NCI-H2029 (cell line): ENCODE measurements at regions not wholly inside any gene's neighbourhood (a gene's known extent, or its start where the extent isn't known, plus 50 kb on each side); places are given as distances from the start of the nearest gene placed in this dataset.
A peak's percentile ranks its signal among the peaks of the same experiment; 100 is the strongest.
"Not testable (repeated sequence)": the region's sequence is repeated elsewhere in the genome, so short reads cannot be mapped to it uniquely, and the experiment has no call there.

Experiments
- DNase-seq: peaks from one replicate; lab custom pipeline; 2025; lab: John Stamatoyannopoulos, UW

GRCh38 chr6:97915537-97915936 is 632.5 kb upstream of the MMS22L start:
- no peak for DNase-seq

DNA sequence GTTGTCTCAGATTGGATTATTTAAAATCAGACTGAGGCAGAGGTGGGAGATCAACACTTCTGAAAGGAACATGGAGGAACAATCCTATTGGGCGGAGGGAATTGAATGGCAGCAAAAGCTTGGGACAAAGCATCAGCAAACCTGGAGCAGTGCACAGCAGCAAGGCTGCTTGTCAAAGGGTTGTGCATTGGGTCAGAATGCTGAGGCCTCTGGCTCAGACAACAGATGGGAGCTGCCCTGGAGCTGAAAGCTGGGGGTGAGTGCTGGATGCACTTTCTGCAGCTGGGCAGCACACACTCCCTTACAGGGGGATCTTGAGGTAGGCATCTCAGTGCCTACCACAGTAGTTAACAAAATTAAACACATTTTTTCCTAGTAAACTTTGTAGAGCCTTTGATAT is 634.4 kb upstream of the MMS22L start:
- no peak for DNase-seq

DNA sequence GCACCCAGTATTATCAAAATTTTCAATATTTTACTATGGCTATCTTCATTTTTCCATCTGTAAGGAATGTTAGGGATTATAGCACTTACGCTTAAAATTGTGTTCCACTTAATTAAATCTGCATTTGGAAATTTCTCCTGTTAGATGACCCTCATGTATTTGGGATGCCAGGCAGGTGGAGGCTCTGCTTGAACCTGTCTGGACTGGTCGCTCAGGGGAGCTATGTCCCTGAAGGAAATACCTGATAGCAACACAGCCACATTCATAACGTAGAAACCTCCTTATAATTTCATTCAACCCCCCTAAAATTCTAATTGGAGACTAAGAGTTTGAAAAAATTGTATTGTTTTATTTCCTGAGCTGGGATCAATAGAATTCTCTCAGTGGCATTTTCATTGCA is 636.0 kb upstream of the MMS22L start:
- no peak for DNase-seq

DNA sequence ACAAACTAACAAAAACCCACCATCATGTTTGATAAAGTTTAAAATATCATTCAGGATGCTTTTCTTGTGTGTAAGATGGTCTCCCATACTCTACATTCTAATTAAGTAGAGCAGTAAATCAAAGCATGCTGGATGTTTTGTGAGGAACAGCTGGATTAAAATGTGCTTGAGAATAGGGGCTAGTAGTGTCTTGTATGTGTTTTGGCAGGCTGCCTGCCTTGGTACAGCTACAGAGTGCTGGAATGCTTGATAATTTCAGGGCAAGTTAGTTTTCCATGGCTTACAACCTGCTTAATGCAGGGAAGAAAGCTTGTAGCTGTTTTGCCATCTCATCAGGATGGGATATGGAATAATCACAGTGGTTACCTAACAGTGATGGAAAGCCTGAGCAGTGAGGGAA is 636.6 kb upstream of the MMS22L start:
- DNase-seq = no peak

DNA sequence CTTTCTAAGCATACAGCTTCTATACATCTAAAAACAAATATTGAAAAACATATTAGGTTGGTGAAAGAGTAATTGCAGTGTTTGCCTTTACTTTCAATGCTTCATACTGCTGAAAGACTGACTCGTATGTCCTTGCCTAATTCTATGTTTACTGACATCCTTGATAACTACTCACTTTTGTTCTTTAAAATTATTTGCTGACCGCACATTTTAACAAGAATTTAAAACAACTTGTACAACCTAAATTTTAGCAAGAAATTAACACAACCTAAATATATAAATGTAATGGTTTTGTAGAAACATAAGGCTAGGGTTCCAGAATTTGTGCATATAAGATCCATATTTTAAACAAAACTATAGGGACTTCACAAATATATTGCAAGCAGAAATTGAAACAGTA is 640.2 kb upstream of the MMS22L start:
- no peak for DNase-seq

GRCh38 chr6:97925504-97925903 is 642.5 kb upstream of the MMS22L start:
- DNase-seq = no peak

DNA sequence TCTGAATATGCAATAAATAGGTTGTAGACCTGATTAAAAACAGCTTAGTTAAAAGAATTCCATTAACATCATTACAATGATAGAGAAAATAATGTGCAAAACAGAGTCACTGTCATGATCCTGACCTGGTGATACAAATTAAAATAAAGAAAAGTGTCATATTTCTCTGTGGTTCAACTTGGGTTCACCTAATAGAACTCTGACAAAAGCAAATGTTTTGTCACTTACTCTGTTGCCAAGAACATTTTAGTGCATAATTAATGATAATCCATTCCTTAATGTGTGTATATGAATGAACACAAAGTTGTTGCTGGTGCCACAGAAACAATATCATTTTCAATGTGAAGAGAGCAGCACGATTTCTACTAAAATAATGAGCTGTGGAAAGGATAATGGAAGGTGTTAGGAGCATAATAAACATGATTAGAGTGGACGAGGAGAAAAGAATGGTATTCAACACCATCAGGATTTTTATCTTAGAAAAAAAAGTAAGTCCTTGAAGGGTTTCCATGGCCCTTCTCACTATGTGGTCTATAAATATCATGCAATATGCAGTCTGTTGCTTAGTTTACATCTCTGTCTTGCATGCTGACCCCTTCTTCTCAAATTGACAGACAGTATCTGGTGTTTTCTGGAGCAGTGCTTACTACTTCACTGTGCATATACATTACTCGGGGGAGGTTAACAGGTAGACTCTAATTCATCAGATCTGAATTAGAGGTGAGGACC is 656.6 kb upstream of the MMS22L start:
- no peak for DNase-seq

DNA sequence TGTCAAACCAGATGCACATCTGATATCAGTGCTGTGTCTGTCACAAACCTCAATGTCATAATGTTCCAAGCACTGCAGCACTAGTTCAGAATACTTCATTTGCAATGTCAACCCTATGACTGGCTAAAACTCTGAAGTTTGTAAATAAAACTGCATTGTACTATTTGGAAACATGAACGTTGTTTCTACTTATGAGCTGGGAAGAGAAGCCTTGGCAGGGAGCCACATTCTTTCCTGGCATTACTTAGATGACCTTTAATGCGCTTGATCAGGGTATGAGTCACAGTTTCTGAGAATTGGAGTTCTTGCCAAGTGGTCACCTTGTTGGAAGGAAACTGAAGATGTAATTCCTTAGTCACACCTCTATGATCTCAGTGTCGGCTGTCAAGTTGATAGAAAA is 664.8 kb upstream of the MMS22L start:
- DNase-seq = peak; percentile 26

- no peak for DNase-seq
Observed at GRCh38 chr6:97958134-97958533, 675.1 kb upstream of the MMS22L start.

DNA sequence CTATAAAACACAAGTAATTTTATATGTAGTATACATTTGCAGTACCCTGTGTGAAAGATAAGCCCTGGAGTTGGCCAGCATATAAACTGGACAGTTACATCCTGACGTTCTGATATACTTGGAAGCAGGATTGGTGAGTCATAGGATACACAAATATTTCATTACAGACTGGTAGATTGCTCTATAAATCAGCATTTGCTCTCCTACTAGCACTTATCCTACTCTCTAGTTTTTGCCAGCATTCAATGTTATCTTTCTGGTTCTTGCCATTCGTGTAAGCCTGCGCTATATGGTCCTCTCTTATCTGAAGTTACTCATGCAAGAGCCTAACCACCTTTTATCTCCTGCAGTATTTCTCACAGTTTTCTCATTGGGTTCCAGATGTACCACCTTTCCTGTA is 680.2 kb upstream of the MMS22L start:
- DNase-seq = no peak

- no peak for DNase-seq
Observed at GRCh38 chr6:97969065-97969464, 686.0 kb upstream of the MMS22L start.

- no peak for DNase-seq
Observed at GRCh38 chr6:97977084-97977483, 694.1 kb upstream of the MMS22L start.

DNA sequence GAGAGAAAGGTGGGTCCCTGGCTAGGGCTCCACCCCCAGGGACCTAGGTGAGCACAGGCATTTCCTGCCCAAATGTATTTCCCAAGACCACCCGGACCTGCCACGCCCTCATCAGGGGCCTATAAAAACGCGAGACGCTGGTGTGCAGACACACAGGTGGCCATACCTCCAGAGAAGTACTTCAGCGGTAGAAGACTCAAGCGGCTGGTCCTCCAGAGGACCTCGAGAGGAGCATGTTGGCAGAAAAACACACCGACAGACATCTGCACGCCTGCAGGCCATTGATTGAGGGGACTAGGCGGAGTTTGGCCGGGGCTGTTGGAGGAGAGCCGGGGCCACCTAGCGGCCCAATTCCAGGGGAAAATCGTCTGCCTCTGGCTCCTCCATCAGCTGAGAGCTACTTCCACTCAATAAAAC is 695.8 kb upstream of the MMS22L start:
- DNase-seq = peak; percentile 76

GRCh38 chr6:97979285-97979684 is 696.3 kb upstream of the MMS22L start:
- DNase-seq = not testable (repeated sequence)

DNA sequence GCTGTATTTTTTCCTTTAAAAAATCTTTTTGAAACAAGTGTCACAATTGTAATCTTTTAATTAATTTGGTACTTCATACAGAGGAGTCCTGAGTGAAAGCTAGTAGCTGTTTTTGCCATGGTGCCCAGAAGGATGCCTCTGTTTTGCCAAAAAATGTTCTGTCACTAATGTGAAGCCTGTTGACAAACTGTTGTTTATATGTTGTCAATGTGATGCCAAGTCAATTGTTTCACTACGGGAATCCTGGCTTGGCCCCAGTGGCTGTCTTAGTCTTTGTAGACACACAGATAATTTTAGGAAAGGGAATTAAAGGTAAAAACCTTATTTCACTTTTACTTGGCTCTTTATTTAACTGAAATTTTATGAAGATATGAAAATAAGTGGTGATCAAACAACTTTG is 706.4 kb upstream of the MMS22L start:
- DNase-seq = no peak

- no peak for DNase-seq
Observed at GRCh38 chr6:97995158-97995557, 712.1 kb upstream of the MMS22L start.

- no peak for DNase-seq
Observed at GRCh38 chr6:98002678-98003077, 719.7 kb upstream of the MMS22L start.

- peak; percentile 90 for DNase-seq
Observed at GRCh38 chr6:98014442-98015201, 731.6 kb upstream of the MMS22L start.

DNA sequence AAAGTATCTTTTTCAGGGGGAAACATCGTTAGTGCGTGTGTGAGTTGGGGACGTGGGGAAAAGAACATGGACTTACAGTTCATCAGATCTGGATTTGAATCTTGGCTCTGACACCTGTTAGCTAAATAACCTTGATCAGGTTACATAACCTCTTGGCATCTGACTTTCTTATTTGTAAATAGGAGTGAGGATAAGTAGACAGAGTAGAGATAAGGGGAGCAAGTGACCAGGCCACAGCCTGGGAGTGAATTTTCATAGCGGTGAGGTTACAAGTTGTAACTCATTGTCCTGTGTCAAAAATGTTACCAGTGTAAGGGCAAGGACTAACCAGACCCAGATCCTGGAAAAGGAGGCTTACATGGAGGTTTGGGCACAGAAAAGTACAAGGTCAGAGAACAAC is 733.5 kb upstream of the MMS22L start:
- DNase-seq = no peak

- DNase-seq = no peak
Observed at GRCh38 chr6:98020222-98020621, 737.2 kb upstream of the MMS22L start.

DNA sequence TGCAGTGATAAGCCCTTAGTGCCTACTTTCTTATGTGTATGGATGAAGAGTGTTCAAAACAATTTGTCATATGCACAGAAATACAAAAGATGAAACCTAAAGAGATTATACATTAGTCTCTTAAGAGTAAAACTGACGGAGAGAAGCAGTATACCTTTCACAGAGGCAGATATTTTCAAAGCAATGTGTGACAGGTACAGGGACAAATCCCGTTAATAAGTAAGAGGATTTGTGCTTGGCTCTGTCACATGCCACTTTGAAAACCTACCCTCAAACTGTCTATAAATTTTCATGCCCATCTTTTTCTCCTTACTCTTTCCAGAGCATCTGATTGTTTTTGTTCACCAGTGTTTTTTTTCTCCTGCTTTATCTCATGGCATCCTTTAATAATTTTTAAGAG is 741.3 kb upstream of the MMS22L start:
- no peak for DNase-seq

GRCh38 chr6:98027898-98028297 is 744.9 kb upstream of the MMS22L start:
- DNase-seq = no peak

GRCh38 chr6:98033617-98034016 is 750.6 kb upstream of the MMS22L start:
- no peak for DNase-seq
